ENCODE measurements at regions not wholly inside any gene's neighbourhood (a gene's known extent, or its start where the extent isn't known, plus 50 kb on each side); places are given as distances from the start of the nearest gene placed in this dataset.

DNA sequence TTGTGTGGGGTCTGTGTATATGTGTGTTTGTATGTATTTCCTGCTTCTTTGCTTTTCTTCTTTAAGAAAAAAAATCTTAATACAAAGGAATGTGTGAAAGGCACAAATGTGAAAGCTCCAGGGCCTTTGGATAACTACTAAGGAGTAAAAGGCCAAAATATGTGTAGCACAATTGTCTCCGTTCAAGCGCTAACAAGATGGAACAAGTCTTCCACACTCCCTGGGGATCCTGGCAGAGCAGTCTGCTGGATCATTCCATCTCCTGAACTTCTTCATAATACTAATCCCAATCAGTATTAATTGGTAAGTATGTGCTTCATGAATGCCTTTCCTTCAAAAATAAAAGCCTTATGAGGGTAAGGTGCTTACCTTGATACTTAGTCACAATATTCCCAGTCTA, 462.5 kb upstream of the TBX3 start:
- no peaks in the 10 kb centered on the region for H3K27me3 ChIP-seq (ENCODE audit: control insufficient read depth in 3 of 3, insufficient read depth in 3 of 3, low read length in 2 of 3)
- no peak overlapping the region for H3K4me3 ChIP-seq
- peaks cover 0 to 1% (median 0%) of the 10 kb centered on the region in 4 donors for H3K9me3 ChIP-seq (ENCODE audit: control insufficient read depth in 4 of 4, insufficient read depth in 3 of 4, low read length in 3 of 4)
- H3K36me3 ChIP-seq (ENCODE audit: control insufficient read depth in 4 of 4, insufficient read depth in 4 of 4, low read length in 4 of 4): no peaks in the 10 kb centered on the region
- TF ChIP-seq, protein P1, sequence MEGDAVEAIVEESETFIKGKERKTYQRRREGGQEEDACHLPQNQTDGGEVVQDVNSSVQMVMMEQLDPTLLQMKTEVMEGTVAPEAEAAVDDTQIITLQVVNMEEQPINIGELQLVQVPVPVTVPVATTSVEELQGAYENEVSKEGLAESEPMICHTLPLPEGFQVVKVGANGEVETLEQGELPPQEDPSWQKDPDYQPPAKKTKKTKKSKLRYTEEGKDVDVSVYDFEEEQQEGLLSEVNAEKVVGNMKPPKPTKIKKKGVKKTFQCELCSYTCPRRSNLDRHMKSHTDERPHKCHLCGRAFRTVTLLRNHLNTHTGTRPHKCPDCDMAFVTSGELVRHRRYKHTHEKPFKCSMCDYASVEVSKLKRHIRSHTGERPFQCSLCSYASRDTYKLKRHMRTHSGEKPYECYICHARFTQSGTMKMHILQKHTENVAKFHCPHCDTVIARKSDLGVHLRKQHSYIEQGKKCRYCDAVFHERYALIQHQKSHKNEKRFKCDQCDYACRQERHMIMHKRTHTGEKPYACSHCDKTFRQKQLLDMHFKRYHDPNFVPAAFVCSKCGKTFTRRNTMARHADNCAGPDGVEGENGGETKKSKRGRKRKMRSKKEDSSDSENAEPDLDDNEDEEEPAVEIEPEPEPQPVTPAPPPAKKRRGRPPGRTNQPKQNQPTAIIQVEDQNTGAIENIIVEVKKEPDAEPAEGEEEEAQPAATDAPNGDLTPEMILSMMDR (IDR thresholded peaks at IDR 0.05; ENCODE audit: control extremely low read depth, extremely low read depth): no peak
- DNase-seq: peak; percentile 32 to 78 (median 61)
- no peak overlapping the region for H3K9ac ChIP-seq (ENCODE audit: insufficient read depth in 1 of 2, low read length in 2 of 2)
- H3K27ac ChIP-seq (ENCODE audit: low read depth in 1 of 2, low read length in 1 of 2): no peak overlapping the region
- ATAC-seq (ENCODE audit: insufficient read depth, low FRiP score): no peak
- 84 to 86% methylated on average over 2 of the region's 2 CpGs for WGBS, 2 donors
- H3K4me1 ChIP-seq (ENCODE audit: control insufficient read depth in 5 of 5, insufficient read depth in 5 of 5, low read length in 5 of 5): peaks cover 0 to 13% (median 0%) of the 10 kb centered on the region in 5 donors

DNA sequence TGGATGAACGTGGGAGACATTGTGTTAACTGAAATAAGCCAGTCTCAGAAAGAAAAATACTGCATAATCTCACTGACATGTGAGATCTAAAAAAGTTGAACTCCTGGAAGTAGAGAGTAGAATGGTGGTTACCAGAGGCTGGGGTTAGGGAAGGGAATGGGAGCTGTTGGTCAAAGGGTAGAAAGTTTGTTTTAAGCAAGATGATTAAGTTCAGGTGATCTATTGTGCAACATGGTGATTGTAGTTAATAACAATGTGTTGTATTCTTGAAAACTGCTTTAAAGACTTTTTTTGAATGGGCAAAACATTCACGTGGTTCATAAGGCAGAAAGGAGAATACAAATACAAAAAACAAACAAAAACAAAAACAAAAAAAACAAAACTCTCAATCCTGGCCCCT, 460.4 kb upstream of the TBX3 start:
- TF ChIP-seq, protein P1 (IDR thresholded peaks at IDR 0.05; ENCODE audit: control extremely low read depth, extremely low read depth): no peak
- Histone ChIP-seq H3K27me3 (ENCODE audit: control insufficient read depth in 3 of 3, insufficient read depth in 3 of 3, low read length in 2 of 3) (no peaks in the 10 kb centered on the region), H3K4me3 (no peak overlapping the region), H3K4me1 (ENCODE audit: control insufficient read depth in 5 of 5, insufficient read depth in 5 of 5, low read length in 5 of 5) (peaks cover 0 to 13% (median 0%) of the 10 kb centered on the region in 5 donors), H3K9ac (ENCODE audit: insufficient read depth in 1 of 2, low read length in 2 of 2) (no peak overlapping the region), H3K9me3 (ENCODE audit: control insufficient read depth in 4 of 4, insufficient read depth in 3 of 4, low read length in 3 of 4) (peaks cover 0 to 1% (median 0%) of the 10 kb centered on the region in 4 donors), H3K36me3 (ENCODE audit: control insufficient read depth in 4 of 4, insufficient read depth in 4 of 4, low read length in 4 of 4) (no peaks in the 10 kb centered on the region), H3K27ac (ENCODE audit: low read depth in 1 of 2, low read length in 1 of 2) (no peak overlapping the region)
- ATAC-seq (ENCODE audit: insufficient read depth, low FRiP score) (no peak), DNase-seq (no peak)
- 62 to 71% methylated on average over 2 of the region's 2 CpGs for WGBS, 2 donors

DNA sequence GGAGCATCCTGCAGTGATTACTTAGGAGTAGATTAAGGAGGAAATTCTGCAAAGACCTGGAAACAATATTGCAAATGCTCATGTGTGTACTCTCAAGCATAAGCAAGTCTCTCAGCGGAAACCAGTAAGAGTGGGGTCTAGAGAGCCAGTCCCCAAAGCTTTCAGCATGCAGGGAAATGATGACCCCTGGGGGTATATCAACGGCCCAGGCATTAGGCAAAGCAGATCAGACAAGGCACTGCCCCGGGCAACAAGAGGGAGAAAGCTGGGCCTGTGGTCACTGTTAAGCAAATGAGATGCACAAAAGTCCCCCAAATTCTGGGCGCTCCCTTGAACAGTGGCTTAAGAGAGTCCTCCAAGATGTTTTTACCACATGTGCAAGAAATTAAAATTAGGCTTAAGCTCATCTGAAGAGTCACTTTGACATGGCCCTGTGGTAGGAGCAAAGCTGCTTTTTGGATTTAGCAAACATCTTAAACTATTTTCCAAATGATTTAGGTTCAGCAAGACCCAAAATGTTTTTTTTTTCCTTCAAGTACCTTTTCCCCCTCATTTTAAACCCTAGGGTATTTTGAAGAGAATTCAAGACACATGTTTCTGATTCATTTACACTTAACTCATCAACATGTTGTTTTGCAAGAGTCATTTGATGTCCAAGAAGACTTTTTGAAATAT, 457.1 kb upstream of the TBX3 start:
- 63 to 80% methylated on average over 4 of the region's 4 CpGs for WGBS, 2 donors
- Histone ChIP-seq H3K9me3 (ENCODE audit: control insufficient read depth in 4 of 4, insufficient read depth in 3 of 4, low read length in 3 of 4) (peaks cover 0 to 1% (median 0%) of the 10 kb centered on the region in 4 donors), H3K27ac (ENCODE audit: low read depth in 1 of 2, low read length in 1 of 2) (no peak overlapping the region), H3K4me3 (no peak overlapping the region), H3K4me1 (ENCODE audit: control insufficient read depth in 5 of 5, insufficient read depth in 5 of 5, low read length in 5 of 5) (peaks cover 0 to 13% (median 0%) of the 10 kb centered on the region in 5 donors), H3K27me3 (ENCODE audit: control insufficient read depth in 3 of 3, insufficient read depth in 3 of 3, low read length in 2 of 3) (no peaks in the 10 kb centered on the region), H3K9ac (ENCODE audit: insufficient read depth in 1 of 2, low read length in 2 of 2) (no peak overlapping the region), H3K36me3 (ENCODE audit: control insufficient read depth in 4 of 4, insufficient read depth in 4 of 4, low read length in 4 of 4) (no peaks in the 10 kb centered on the region)
- ATAC-seq (ENCODE audit: insufficient read depth, low FRiP score): no peak
- peak in 2 of 3 donors; percentile 49 to 63 for DNase-seq
- TF ChIP-seq, protein P1 (IDR thresholded peaks at IDR 0.05; ENCODE audit: control extremely low read depth, extremely low read depth): no peak
